Panc1 (cell line): ENCODE measurements at regions not wholly inside any gene's neighbourhood (a gene's known extent, or its start where the extent isn't known, plus 50 kb on each side); places are given as distances from the start of the nearest gene placed in this dataset.

Experiments used
- SIN3A ChIP-seq: IDR thresholded peaks from 2 replicates; pipeline ENCODE4 v1.6.1; 2012; ENCODE audit warnings: low read depth, mild to moderate bottlenecking, low read length, moderate library complexity, borderline replicate concordance; ENCODE audit not compliant: insufficient read depth
- TF ChIP-seq, protein P1 (sequence below): fragments of 450-650 bp; IDR thresholded peaks from 2 replicates; pipeline ENCODE4 v1.5.1; 2017; ENCODE audit warnings: mild to moderate bottlenecking

DNA sequence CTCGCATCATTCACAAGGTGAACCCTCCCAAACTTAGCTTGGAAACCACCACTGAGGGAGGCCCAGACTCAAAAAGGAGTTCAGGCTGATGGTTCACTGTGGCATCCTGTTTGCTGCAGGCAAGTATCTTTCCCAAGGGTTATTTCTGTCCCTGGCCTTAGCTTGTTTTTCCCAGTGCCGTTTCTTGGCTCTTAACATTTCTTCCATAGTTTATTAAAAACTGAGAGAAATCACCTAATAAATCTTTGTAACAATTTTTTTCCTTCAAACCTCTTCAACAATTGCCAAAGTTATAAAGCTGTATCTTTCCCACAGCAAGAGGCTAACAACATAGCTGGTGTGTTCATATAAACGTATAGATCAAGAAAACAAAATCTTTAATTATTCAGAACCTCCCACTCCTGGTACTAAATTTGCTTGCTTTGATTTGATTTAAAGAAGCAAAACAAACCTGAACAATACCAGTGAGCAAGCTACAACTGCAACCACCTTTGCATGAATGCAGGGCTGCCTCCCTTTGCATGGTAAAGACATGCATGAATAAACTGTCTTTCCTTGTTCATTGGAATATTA is 234.9 kb upstream of the STT3B start:
- TF ChIP-seq, protein P1, sequence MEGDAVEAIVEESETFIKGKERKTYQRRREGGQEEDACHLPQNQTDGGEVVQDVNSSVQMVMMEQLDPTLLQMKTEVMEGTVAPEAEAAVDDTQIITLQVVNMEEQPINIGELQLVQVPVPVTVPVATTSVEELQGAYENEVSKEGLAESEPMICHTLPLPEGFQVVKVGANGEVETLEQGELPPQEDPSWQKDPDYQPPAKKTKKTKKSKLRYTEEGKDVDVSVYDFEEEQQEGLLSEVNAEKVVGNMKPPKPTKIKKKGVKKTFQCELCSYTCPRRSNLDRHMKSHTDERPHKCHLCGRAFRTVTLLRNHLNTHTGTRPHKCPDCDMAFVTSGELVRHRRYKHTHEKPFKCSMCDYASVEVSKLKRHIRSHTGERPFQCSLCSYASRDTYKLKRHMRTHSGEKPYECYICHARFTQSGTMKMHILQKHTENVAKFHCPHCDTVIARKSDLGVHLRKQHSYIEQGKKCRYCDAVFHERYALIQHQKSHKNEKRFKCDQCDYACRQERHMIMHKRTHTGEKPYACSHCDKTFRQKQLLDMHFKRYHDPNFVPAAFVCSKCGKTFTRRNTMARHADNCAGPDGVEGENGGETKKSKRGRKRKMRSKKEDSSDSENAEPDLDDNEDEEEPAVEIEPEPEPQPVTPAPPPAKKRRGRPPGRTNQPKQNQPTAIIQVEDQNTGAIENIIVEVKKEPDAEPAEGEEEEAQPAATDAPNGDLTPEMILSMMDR = no peak
- TF ChIP-seq SIN3A = no peak
